ENCODE measurements at regions not wholly inside any gene's neighbourhood (a gene's known extent, or its start where the extent isn't known, plus 50 kb on each side); places are given as distances from the start of the nearest gene placed in this dataset.

GRCh38 chr4:33381816-33382215, 2661.6 kb downstream of the PCDH7 start:
- TF ChIP-seq CTCF (IDR thresholded peaks at IDR 0.05), result no peak
- TF ChIP-seq POLR2A (IDR thresholded peaks at IDR 0.05; ENCODE audit: low read depth), result no peak
- TF ChIP-seq EP300 (IDR thresholded peaks at IDR 0.05), result no peak
